ENCODE measurements at regions not wholly inside any gene's neighbourhood (a gene's known extent, or its start where the extent isn't known, plus 50 kb on each side); places are given as distances from the start of the nearest gene placed in this dataset.

DNA sequence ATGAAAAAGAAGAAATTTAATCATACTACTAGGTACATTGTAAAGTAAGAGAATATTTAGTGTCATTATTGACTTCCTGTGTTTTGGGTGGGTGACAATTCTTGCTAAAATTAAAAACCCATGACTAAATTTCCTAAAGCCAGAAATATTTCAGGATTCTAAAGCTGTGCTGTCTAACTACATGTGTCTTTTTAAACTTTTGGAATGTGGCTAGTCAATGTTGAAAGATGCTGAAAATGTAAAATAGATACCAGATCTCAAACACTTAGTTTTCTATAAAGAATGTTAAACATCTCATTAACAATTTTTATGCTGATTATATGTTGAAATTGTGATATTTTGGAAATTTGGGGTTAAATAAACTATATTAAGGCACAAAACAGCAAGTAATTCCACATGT, 308.9 kb upstream of the TMCO5A start:
- TF ChIP-seq, protein P1, sequence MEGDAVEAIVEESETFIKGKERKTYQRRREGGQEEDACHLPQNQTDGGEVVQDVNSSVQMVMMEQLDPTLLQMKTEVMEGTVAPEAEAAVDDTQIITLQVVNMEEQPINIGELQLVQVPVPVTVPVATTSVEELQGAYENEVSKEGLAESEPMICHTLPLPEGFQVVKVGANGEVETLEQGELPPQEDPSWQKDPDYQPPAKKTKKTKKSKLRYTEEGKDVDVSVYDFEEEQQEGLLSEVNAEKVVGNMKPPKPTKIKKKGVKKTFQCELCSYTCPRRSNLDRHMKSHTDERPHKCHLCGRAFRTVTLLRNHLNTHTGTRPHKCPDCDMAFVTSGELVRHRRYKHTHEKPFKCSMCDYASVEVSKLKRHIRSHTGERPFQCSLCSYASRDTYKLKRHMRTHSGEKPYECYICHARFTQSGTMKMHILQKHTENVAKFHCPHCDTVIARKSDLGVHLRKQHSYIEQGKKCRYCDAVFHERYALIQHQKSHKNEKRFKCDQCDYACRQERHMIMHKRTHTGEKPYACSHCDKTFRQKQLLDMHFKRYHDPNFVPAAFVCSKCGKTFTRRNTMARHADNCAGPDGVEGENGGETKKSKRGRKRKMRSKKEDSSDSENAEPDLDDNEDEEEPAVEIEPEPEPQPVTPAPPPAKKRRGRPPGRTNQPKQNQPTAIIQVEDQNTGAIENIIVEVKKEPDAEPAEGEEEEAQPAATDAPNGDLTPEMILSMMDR (IDR thresholded peaks at IDR 0.05; ENCODE audit: low read depth, low read length, poor library complexity, severe bottlenecking) = no peak
- no peak for TF ChIP-seq EZH2phosphoT487 (IDR thresholded peaks at IDR 0.05; ENCODE audit: borderline replicate concordance, low read length)
